ENCODE measurements at regions not wholly inside any gene's neighbourhood (a gene's known extent, or its start where the extent isn't known, plus 50 kb on each side); places are given as distances from the start of the nearest gene placed in this dataset.
"Not testable (repeated sequence)": the region's sequence is repeated elsewhere in the genome, so short reads cannot be mapped to it uniquely, and the experiment has no call there.

DNA sequence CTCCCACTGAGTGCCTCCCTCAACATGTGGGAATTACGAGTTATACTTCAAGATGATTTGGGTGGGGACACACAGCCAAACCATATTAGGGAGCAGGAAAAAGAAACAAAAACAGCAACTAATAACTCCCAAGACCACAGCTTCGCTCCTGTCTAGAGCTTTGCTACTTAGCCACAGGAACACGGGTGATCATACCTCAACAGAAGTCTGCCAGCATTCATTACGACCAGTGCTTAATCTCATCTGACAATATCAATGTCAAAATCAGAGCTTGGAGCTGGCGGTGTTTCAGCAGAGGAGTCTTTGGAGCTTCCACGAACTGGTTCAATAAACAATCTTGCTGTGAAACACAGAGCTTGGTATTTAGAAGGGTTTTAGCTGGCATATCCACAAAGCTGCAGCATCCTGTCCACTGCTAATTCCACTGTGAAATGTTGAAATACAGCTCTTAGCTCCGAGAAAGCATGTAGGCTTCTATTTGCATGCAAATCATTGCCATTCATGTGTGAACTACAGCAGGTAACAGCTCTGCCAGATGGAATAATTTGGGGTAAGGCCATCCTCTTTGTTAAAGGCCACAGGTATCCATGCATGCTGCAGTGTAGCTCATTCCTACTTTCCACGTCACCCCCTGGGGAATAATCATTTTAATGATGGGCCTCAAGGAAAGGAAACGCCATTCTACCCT is 128.4 kb upstream of the GOT2 start:
- Histone ChIP-seq H3K36me3 (no peaks in the 10 kb centered on the region), H3K27me3 (no peaks in the 10 kb centered on the region), H3K9me3 (no peaks in the 10 kb centered on the region), H3K4me1 (no peaks in the 10 kb centered on the region), H3K27ac (no peak overlapping the region), H3K4me3 (no peak overlapping the region)
- WGBS, 5 donors: 57 to 68% (median 67%) methylated on average over 8 to 9 of the region's 9 CpGs
- no peak for TF ChIP-seq POLR2AphosphoS5 (IDR thresholded peaks at IDR 0.05)
- TF ChIP-seq EP300 (IDR thresholded peaks at IDR 0.05): no peak
- TF ChIP-seq POLR2A (IDR thresholded peaks at IDR 0.05): no peak
- TF ChIP-seq CTCF (IDR thresholded peaks at IDR 0.05): no peak
- no peak for DNase-seq
- intact Hi-C loops (cut with DNase I; ENCODE audit: low total_unique reads): no loop called here

DNA sequence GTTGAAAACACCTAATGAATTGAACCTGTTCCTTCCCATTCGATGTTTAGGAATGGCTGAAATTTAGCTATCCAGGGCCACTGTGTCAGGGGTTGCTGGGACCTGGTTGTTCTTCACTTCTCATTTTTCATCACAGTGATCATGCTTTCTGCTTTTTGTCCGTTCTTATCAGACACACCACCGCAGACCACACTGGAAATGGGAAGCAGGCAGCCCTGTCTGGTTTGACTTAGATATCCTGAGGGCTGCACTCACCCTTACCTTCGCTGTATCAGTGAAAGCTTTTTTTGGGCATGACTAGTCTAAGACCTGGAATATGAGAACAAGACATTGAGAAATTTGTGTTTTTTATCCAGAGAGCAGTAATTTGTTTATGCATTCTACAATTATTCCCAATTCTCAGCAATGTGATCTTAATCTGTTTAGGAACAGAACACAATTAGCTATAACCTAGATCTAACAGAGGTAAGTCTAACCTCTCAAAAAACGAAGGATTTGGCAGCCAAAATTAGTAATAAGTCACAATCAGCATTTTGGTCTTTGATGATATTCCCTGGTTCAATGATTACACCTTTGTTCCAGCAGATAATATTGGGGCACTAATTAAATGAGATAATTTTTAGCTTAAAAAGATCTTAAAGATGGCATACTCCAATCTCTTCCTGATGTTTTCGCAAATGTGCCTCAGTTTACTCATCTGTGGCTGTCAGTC is 126.0 kb upstream of the GOT2 start:
- intact Hi-C loops (cut with DNase I; ENCODE audit: low total_unique reads): no loop called here
- Histone ChIP-seq H3K4me1 (no peaks in the 10 kb centered on the region), H3K9me3 (no peaks in the 10 kb centered on the region), H3K36me3 (no peaks in the 10 kb centered on the region), H3K27me3 (no peaks in the 10 kb centered on the region), H3K27ac (no peak overlapping the region), H3K4me3 (no peak overlapping the region)
- 51 to 60% (median 55%) methylated on average over 6 of the region's 6 CpGs for WGBS, 5 donors
- TF ChIP-seq POLR2A (IDR thresholded peaks at IDR 0.05) (no peak), POLR2AphosphoS5 (IDR thresholded peaks at IDR 0.05) (no peak), CTCF (IDR thresholded peaks at IDR 0.05) (no peak), EP300 (IDR thresholded peaks at IDR 0.05) (no peak)
- no peak for DNase-seq

GRCh38 chr16:58858577-58858976 is 124.5 kb upstream of the GOT2 start:
- H3K4me1 ChIP-seq; H3K9me3 ChIP-seq; H3K27ac ChIP-seq; H3K4me3 ChIP-seq; H3K36me3 ChIP-seq; intact Hi-C loops (cut with DNase I; ENCODE audit: low total_unique reads); H3K27me3 ChIP-seq; DNase-seq: not testable (repeated sequence)

- DNase-seq: no peak
- TF ChIP-seq POLR2AphosphoS5 (IDR thresholded peaks at IDR 0.05) (no peak), EP300 (IDR thresholded peaks at IDR 0.05) (no peak), POLR2A (IDR thresholded peaks at IDR 0.05) (no peak)
- intact Hi-C loops (cut with DNase I; ENCODE audit: low total_unique reads): no loop called here
- Histone ChIP-seq H3K4me3 (no peak overlapping the region), H3K27me3 (no peaks in the 10 kb centered on the region), H3K27ac (no peak overlapping the region), H3K4me1 (no peaks in the 10 kb centered on the region), H3K36me3 (no peaks in the 10 kb centered on the region), H3K9me3 (no peaks in the 10 kb centered on the region)
- 77 to 83% (median 82%) methylated on average over 5 of the region's 5 CpGs for WGBS, 5 donors
These were observed 121.3 kb upstream of the GOT2 start for GRCh38 chr16:58855291-58855863.

- WGBS, 5 donors: 49 to 67% (median 63%) methylated on average over 6 of the region's 6 CpGs
- Histone ChIP-seq H3K4me3 (no peak overlapping the region), H3K27ac (no peak overlapping the region), H3K4me1 (no peaks in the 10 kb centered on the region), H3K27me3 (no peaks in the 10 kb centered on the region), H3K9me3 (no peaks in the 10 kb centered on the region), H3K36me3 (no peaks in the 10 kb centered on the region)
- no peak for TF ChIP-seq CTCF (IDR thresholded peaks at IDR 0.05)
- TF ChIP-seq POLR2AphosphoS5 (IDR thresholded peaks at IDR 0.05): no peak
- TF ChIP-seq POLR2A (IDR thresholded peaks at IDR 0.05): no peak
- no peak for TF ChIP-seq EP300 (IDR thresholded peaks at IDR 0.05)
- no peak for DNase-seq
- intact Hi-C loops (cut with DNase I; ENCODE audit: low total_unique reads): no loop called here
These were observed 120.0 kb upstream of the GOT2 start for GRCh38 chr16:58853854-58854791.

Measured in stomach (tissue), 8 donors.